ENCODE measurements at regions not wholly inside any gene's neighbourhood (a gene's known extent, or its start where the extent isn't known, plus 50 kb on each side); places are given as distances from the start of the nearest gene placed in this dataset.
"Not testable (repeated sequence)": the region's sequence is repeated elsewhere in the genome, so short reads cannot be mapped to it uniquely, and the experiment has no call there.

DNA sequence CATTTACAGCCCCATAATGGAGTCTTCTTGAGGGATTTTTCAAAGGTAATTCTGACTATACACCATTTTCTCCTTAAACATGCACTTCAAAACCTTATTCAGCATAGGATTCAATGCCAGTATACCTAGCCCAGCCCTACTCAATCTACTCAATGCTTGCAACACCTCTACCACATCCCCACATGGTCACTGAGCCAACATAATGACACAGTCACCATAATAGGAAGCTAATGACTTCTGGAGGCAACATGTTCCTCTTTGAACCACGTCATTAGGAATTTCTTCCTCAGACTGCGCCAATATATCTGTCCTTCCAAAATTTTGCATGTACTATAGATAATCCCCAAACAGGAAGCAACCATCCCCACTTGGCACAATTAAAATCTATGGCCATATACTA is 153.9 kb upstream of the SETMAR start:
- DNase-seq (ENCODE audit: low read depth): no peak

DNA sequence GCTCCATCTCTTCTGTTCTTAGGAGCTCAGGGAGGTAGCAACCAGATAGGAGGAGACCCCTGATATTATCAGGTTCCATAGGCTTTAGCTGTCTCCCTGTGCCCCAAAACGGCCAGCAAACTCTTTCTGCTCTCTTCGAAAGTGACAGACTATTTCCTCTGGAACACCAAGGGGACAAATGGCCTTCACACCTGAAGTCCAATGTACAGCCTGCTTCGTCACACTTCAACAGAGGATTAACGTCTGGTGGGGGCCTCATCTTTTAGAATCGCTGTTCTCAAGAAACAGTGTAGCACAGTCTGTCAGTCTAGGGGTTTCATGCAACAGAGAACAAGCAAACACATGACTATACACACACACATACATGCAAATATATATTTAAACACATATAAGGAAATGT is 152.4 kb upstream of the SETMAR start:
- no peak for DNase-seq (ENCODE audit: low read depth)

DNA sequence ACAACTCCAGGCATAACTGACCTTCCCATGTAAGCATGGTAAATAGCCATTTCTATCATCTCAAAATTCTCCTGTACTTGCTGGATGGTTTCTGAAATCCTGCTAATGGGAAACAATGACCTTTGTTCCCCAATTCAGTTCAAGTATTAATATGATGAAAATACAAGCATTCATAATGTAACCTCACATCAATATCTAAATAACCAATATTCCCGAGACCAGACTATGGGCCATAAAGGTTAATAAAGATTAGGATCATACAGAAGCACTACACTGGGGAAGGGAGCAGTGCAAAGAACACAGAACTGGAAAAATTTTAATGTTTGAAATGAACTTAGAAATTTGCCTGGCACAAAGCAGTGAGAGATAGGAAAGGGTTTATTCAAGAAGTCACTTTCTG is 151.3 kb upstream of the SETMAR start:
- DNase-seq (ENCODE audit: low read depth): no peak

DNA sequence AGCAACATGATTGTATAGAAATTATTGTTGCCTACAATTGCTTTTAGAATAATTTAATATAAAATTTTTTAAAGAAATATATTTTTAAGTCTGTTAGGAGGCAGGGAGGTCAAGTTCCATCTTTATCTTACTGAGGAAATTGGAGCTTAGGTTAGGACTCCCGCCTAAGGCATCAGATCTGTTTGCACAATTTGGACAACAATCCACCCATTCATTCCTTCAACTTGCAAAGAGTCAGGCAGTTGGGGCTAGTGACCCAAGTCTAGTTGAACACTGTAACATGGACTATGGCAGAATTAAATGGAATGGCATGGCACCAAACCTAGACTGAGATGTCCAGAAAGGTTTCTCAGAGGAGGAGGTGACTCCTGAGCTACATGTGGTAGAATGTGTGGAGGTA is 149.4 kb upstream of the SETMAR start:
- DNase-seq (ENCODE audit: low read depth): no peak

DNA sequence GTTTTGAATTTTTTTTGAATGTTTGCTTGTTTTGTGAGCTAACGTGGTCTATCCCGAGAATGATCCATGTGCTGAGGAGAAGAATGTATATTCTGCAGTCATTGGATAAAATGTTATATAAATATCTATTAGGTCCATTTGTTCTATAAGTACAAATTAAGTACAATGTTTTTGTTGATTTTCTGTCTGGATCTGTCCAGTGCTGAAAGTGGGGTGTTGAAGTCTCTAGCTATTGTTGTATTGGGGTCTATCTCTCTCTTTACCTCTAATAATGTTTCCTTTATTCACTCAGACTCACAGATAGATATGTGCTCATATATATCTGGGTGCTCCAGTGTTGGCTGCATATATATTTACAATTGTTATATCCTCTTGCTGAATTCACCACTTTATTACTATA is 144.8 kb upstream of the SETMAR start:
- no peak for DNase-seq (ENCODE audit: low read depth)

DNA sequence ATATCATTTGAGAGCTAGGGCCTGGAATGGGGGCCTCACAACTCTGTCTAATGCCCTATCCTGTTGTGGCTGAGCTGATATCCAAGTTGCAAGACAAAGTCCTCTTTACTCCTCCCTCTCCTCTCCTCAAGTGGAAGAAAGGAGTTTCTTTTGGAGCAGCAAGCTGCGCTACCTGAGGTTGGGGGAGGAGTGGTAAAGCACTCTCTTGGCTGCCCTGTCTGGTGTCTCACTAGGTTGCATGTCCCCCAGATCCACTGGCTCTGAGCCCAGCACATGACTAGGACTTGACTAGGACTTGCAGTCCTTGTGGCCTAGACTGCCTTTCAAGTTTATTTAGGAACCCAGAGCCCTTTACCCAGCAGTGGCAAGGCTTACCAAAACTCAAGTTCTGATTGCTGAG is 141.1 kb upstream of the SETMAR start:
- no peak for DNase-seq (ENCODE audit: low read depth)

DNA sequence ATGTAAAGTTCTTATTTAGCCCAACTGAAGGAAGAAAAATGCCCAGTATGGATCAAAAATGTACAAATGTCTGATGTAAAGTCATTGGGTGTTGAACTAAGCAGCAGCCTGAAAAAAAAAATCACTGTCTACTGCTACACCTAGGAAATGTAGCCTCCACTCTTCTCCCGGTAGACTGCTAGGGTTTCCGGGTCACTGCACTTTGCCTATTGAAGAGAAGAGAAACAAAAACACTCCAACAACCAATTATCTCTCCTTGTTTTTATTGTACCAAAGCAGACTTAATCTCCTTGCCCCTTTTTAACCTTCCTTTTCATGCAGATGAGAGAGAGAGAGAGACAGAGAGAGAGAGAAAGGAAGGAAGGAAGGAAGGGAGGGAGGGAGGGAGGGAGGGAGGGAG is 140.2 kb upstream of the SETMAR start:
- DNase-seq (ENCODE audit: low read depth): no peak

DNA sequence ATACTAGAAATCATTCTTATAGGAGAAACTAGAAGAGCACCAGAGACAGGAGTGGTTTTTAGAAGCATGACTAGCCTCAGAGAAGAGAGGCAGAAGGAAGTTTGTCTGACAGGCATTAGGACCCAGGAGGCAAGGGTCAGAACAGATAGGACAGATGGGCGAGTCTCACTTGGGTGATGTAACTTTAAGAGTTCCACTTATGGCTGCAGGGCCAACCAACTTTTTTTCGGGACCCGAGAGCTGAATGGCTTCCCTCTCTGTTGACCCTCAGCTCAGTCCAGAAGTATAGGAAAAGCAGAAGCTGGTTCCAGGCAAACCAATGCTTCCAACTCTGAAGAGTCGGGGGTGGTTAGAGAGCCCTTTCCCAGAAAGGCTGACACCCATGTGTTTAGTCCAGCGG is 136.6 kb upstream of the SETMAR start:
- no peak for DNase-seq (ENCODE audit: low read depth)

DNA sequence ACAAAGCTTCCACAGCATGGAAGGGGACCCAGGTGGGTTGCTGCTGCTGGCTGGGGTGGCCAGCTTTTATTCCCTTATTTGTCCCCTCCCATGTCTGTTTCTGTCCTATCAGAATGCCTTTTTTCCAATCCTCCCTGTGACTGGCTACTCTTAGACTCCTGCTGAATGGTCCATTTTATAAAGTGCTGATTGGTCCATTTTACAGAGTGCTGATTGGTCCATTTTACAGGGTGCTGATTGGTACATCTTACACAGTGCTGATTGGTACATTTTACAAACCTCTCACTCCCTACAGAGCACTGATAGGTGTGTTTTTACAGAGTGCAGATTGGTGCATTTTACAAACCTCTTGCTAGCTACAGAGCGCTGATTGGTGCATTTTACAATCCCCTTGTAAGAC is 135.9 kb upstream of the SETMAR start:
- not testable (repeated sequence) for DNase-seq (ENCODE audit: low read depth)

DNA sequence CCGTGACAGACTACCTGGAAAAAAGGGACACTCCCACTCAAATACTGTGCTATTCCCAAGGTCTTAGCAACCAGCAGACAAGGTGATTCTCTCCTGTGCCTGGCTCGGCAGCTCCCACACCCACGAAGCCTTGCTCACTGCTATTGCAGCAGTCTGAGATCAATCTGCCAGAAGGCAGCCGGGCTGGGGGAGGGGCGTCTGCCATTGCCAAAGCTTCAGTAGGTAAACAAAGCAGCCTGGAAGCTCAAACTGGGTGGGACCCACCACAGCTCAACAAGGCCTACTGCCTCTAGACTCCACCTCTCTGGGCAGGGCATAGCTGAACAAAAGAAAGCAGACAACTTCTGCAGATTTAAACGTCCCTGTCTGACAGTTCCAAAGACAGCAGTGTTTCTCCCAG is 128.4 kb upstream of the SETMAR start:
- no peak for DNase-seq (ENCODE audit: low read depth)

DNA sequence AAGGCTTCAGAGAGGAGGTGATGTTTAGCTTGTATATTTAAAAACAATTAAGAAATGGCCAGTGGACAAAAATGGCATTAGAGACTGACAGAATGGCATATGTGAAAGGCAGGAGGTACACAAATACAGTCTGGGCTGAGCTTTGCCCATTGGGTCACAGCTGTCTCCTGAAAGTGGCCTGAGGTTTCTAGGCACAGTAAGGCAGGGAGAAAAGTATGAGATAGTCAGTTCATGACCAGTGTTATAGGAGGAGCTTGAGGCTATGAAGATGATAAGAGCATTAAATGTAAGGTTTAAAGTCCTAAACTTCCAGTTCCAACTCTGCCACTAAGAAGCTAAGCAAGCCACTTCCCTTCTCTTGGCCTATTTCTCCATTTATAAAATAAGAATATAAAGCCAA is 111.2 kb upstream of the SETMAR start:
- DNase-seq (ENCODE audit: low read depth): no peak

DNA sequence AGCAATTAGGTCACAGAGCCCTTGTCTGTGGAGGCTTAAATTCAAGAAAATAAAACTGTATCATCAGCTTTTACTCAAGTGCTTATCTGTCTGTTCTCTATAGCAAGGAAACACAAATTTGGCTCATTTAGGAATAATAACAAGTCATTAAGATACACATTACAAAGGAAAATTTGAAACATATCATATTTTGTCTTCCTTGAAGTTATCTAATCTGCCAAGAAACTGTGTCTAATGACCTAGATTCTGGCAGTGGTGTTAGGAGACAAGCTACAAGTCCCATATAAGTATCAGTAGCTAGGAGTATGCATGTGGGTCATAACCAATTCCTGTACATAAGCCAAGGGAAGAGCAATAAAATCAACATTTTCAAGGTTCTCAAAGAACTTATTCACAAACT is 108.2 kb upstream of the SETMAR start:
- DNase-seq (ENCODE audit: low read depth): no peak

DNA sequence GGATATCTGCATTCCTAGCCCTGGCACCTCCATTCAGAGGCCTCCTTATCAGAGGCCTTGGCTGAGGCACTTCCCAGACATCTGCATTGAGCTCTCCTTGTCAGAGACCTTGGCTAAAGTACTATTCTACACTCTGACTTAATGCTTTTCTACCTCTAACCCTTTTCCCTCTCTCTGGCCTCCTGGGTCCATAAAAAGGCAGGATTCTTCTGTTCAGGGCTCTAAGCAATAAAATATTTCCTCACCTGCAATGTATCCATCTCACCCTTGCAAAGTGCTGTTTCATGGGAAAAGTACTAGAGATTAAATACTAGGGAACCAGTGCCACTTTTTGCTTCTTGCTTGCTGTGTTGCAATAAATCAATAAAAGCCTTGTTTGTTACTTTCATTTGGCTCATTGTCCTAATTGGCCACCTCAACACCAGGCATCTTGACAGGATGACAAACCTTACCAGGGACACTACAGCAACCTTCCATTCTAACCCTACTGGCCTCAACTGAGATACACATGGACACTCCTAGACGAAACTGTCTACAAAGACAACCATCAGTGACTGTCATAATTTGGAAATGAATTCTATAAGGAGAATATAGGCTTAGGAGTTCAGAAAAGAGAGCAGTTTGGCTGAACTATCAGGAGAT is 106.5 kb upstream of the SETMAR start:
- no peak for DNase-seq (ENCODE audit: low read depth)

DNA sequence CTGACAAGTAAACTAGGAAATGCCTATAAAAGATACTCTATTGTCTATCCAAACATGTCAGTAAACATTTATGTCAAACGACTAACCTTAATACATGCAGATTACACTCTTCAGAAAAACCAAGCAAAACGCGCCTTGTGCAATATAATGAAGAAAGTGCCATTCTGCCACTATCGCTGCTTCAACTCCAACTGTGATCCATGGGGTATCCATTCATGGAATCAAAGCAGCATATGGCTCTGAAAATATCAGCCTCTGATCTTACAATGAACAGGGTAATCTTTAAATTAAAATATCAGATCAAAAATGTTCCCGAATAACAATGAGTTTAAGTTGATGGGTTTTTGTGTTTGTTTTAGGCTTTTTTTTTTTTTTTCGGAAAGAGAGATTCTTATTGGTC is 105.5 kb upstream of the SETMAR start:
- DNase-seq (ENCODE audit: low read depth): no peak

DNA sequence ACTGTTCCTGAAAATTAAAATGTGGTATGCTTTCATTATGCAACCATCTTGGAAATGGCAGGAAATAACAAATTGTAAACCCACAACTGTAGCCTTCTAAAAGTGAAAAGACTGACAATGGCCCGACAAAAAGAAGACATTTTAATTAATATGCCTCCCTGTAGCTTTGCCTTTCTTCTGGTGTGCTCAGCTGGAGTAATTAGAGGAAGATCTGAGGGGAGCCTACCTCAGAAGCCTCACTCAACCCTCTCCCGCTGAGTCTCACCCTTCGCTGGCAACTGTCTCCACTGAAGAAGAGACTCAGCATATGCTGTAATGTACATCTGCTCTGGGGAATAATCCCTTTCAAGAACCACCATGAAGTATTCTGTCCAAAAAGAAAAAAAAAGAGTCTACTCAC is 104.7 kb upstream of the SETMAR start:
- DNase-seq (ENCODE audit: low read depth): no peak

DNA sequence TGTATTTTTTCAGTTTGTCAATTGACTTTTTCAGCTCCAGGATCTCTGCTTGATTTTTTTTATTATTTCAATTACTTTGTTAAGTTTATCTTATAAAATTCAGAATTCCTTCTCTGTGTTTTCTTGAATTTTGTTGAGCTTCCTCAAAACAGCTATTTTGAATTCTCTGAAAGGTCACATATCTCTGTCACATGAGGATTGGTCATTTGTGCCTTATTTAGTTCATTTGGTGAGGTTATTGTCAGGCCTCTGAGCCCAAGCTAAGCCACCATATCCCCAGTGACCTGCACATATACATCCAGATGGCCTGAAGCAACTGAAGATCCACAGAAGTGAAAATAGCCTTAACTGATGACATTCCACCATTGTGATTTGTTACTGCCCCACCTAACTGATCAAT is 98.4 kb upstream of the SETMAR start:
- not testable (repeated sequence) for DNase-seq (ENCODE audit: low read depth)

DNA sequence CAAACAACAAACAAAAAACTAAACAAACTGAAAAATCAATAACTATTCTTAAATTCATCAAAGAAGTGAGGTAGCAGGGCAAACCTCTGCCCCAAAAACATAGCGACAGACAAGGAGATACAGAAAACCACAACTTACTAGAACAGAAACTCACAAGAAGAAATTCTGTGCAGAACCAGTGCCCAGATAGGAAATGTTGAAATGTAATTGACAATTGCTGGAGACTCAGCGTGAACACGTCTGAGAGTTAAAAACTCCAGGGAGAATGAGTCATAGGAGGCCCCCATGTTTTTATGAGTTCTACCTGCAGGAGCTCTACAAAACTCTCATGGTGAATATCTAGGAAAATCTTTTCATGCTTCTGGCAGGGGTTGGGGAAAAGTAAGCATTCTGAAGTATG is 95.5 kb upstream of the SETMAR start:
- DNase-seq (ENCODE audit: low read depth): no peak

DNA sequence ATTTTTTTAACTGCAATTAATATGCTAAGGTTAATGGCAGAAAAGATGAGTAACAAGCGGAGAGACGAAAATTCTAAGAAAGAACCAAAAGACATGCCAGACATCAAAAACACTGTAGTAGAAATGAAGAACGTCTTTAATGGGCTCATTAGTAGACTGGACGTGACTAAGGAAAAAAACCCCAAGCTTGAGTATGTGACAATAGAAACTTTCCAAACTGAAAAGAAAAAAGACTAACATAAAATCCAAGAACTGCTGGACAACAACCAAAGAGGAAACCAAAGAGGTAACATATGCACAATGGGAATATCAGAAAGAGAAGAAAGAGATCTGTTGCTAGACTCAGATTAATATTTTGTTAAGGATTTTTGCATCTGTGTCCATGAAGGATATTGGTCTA is 94.6 kb upstream of the SETMAR start:
- no peak for DNase-seq (ENCODE audit: low read depth)

DNA sequence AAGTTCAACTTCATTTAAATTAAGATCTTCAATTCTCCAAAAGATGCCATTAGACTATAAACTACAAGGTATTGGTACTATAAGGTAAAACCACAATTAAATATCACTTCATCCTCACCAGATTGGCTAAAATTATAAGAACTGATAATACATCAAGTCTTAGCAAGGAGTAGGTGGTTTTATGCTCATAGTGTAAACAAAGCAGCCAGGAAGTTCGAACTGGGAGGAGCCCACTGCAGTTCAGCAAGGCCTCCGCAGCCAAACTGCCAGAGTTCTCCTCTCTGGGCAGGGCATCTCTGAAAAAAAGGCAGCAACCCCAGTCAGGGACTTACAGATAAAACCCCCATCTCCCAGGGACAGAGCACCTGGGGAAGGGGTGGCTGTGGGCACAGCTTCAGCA is 91.6 kb upstream of the SETMAR start:
- DNase-seq (ENCODE audit: low read depth): no peak

DNA sequence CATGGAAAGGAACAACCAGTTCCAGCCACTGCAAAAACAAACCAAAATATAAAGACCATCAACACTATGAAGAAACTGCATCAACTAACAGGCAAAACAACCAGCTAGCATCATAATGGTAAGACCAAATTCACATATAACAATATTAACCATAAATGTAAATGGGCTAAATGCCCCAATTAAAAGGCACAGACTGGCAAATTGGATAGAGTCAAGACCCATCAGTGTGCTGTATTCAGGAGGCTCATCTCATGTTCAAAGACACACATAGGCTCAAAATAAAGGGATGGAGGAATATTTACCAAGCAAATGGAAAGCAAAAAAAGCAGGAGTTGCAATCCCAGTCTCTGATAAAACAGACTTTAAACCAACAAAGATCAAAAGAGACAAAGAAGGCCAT is 89.7 kb upstream of the SETMAR start:
- not testable (repeated sequence) for DNase-seq (ENCODE audit: low read depth)

DNA sequence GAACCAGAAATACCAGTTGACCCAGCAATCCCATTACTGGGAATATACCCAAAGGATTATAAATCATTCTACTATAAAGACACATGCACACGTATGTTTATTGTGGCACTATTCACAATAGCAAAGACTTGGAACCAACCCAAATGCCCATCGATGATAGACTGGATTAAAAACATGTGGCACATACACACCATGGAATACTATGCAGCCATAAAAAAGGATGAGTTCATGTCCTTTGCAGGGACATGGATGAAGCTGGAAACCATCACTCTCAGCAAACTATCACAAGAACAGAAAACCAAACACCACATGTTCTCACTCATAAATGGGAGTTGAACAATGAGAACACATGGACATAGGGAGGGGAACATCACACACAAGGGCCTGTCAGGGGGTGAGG is 86.2 kb upstream of the SETMAR start:
- DNase-seq (ENCODE audit: low read depth): not testable (repeated sequence)

DNA sequence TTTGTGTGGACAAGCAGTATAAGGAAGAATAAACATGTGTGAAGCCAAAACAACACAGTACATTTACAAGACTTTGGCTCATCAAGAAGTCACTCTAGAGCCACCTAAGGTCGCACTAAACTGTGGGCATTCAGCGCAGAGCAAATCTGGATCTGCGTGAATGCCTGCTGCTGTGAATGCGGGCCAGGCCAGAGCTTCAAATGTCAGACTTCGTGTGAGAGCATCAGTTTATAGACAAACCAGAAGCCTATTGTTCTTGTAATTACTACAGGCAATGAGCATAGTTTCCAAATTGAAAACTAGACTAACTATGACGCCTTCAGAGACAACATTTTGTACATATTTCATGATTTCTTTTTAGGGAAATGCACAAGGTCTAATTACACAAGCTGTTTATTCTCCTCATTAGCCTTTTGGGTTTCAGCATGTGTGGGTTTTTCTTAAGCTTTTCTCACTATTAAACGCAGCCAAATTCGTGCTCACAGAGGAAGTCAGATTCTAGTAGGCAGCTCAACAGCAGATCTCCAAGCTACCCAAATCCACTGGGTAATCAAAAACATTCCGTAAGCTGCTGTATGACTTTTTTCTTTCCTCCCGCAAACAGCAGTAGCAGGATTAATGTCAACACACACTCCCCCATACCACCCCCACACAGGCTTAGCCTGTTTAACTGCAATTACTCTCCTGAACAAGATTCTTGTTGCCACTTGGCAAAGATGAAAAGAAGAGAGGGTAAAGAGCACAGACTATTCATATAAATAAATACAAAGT is 84.5 kb upstream of the SETMAR start:
- DNase-seq (ENCODE audit: low read depth): no peak

DNA sequence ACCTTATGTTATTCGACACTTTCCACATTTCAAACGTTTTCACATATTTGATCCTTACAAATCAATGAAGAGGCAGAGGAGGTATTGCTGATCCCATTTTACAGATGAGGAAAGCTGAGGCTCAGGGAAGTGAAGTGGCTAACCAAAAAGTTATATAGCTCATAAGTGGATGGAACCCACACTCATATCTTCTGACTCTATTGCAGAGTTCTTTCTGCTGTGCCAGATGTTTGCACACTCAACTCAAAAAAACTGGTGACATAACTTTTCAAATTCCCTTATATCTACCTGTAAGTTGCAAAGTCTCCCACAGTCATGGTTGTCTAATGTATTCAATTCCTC is 84.0 kb upstream of the SETMAR start:
- DNase-seq (ENCODE audit: low read depth): no peak

DNA sequence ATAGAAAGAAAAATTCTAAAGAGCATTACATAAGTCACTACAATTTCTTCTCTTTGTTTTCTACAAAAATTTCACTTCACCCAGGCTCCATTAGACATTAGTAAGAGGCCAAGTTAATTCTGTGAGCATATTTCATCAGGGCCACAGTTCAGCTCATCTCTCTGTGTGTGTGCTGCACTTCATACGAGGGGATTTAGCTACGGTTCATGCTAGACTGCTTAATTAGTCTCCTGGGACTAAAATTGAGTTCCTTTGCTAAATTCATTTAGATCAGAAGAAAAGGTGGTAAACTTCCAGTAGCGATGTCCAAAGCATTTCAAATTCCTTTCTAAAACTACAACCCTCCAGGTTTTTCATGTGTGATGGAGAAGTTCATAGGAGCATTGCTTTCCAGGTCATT is 83.1 kb upstream of the SETMAR start:
- DNase-seq (ENCODE audit: low read depth): no peak
